GM10266 (cell line): ENCODE measurements at regions not wholly inside any gene's neighbourhood (a gene's known extent, or its start where the extent isn't known, plus 50 kb on each side); places are given as distances from the start of the nearest gene placed in this dataset.

Experiments used
- DNase-seq: peaks from one replicate; pipeline ENCODE4 v3.0.0; 2012; ENCODE audit errors: extremely low spot score
- CTCF ChIP-seq: IDR thresholded peaks from 2 replicates; pipeline ENCODE4 v1.5.1; 2012; ENCODE audit warnings: mild to moderate bottlenecking, low read depth; ENCODE audit not compliant: control insufficient read depth, insufficient read depth; ENCODE audit errors: missing control alignments

GRCh38 chr11:8314916-8315315 is 51.2 kb upstream of the LMO1 start:
- TF ChIP-seq CTCF: no peak
- no peak for DNase-seq

- DNase-seq: no peak
- no peak for TF ChIP-seq CTCF
Measured at GRCh38 chr11:8313504-8314090, 49.9 kb upstream of the LMO1 start.
